ENCODE measurements at regions not wholly inside any gene's neighbourhood (a gene's known extent, or its start where the extent isn't known, plus 50 kb on each side); places are given as distances from the start of the nearest gene placed in this dataset.
A peak's percentile ranks its signal among the peaks of the same experiment; 100 is the strongest.

GRCh38 chr17:72244956-72245355 lies 124.1 kb downstream of the SOX9 start:
- no peak for ATAC-seq
- no peak for DNase-seq
- Mint-ChIP-seq H3K4me3 (no peak overlapping the region), H3K27me3 (peaks cover 0 to 18% (median 0%) of the 10 kb centered on the region in 5 donors), H3K9me3 (peaks cover 0 to 32% (median 17%) of the 10 kb centered on the region in 9 donors), H3K4me1 (peaks cover 0 to 2% (median 0%) of the 10 kb centered on the region in 4 donors), H3K27ac (no peak overlapping the region), H3K36me3 (peaks cover 0 to 6% (median 0%) of the 10 kb centered on the region in 3 donors)
- POLR2A ChIA-PET: no interaction called here

- DNase-seq: no peak
- POLR2A ChIA-PET: no interaction called here
- H3K9me3 Mint-ChIP-seq: peaks cover 0 to 17% (median 9%) of the 10 kb centered on the region in 9 donors
- peaks cover 0 to 1% (median 1%) of the 10 kb centered on the region in 3 donors for H3K36me3 Mint-ChIP-seq
- H3K27ac Mint-ChIP-seq: no peak overlapping the region
- no peaks in the 10 kb centered on the region for H3K4me1 Mint-ChIP-seq
- no peak overlapping the region for H3K4me3 Mint-ChIP-seq
- no peak for ATAC-seq
- peaks cover 0 to 5% (median 0%) of the 10 kb centered on the region in 5 donors for H3K27me3 Mint-ChIP-seq
Observed at GRCh38 chr17:72249441-72249840, 128.6 kb downstream of the SOX9 start.

- ATAC-seq: no peak
- Mint-ChIP-seq H3K36me3 (peaks cover 0 to 1% (median 0%) of the 10 kb centered on the region in 3 donors), H3K27ac (no peak overlapping the region), H3K4me3 (no peak overlapping the region), H3K9me3 (peaks cover 0 to 17% (median 9%) of the 10 kb centered on the region in 9 donors), H3K4me1 (no peaks in the 10 kb centered on the region), H3K27me3 (peaks cover 0 to 3% (median 0%) of the 10 kb centered on the region in 5 donors)
- POLR2A ChIA-PET: no interaction called here
- DNase-seq: no peak
Observed at GRCh38 chr17:72250206-72250605, 129.4 kb downstream of the SOX9 start.

GRCh38 chr17:72253597-72253996 lies 132.8 kb downstream of the SOX9 start:
- Mint-ChIP-seq H3K36me3 (peaks cover 0 to 1% (median 0%) of the 10 kb centered on the region in 3 donors), H3K9me3 (peaks cover 0 to 24% (median 9%) of the 10 kb centered on the region in 9 donors), H3K27ac (no peak overlapping the region), H3K4me1 (no peaks in the 10 kb centered on the region), H3K27me3 (peaks cover 0 to 2% (median 0%) of the 10 kb centered on the region in 5 donors), H3K4me3 (no peak overlapping the region)
- ATAC-seq (no peak), DNase-seq (no peak)
- POLR2A ChIA-PET: no interaction called here

- H3K27ac Mint-ChIP-seq: no peak overlapping the region
- peaks cover 0 to 1% (median 0%) of the 10 kb centered on the region in 3 donors for H3K36me3 Mint-ChIP-seq
- ATAC-seq (no peak), DNase-seq (no peak)
- POLR2A ChIA-PET: no interaction called here
- peaks cover 0 to 15% (median 0%) of the 10 kb centered on the region in 5 donors for H3K27me3 Mint-ChIP-seq
- H3K4me1 Mint-ChIP-seq: no peaks in the 10 kb centered on the region
- H3K4me3 Mint-ChIP-seq: no peak overlapping the region
- H3K9me3 Mint-ChIP-seq: peaks cover 0 to 26% (median 8%) of the 10 kb centered on the region in 9 donors
Observed at GRCh38 chr17:72254808-72255449, 134.1 kb downstream of the SOX9 start.

GRCh38 chr17:72255481-72255880 lies 134.7 kb downstream of the SOX9 start:
- ATAC-seq: no peak
- peaks cover 0 to 1% (median 0%) of the 10 kb centered on the region in 3 donors for H3K36me3 Mint-ChIP-seq

GRCh38 chr17:72258711-72259110 lies 137.9 kb downstream of the SOX9 start:
- Mint-ChIP-seq H3K27me3 (peaks cover 0 to 15% (median 0%) of the 10 kb centered on the region in 5 donors), H3K4me3 (no peak overlapping the region), H3K36me3 (peaks cover 0 to 1% (median 0%) of the 10 kb centered on the region in 3 donors), H3K27ac (no peak overlapping the region), H3K9me3 (peaks cover 2 to 38% (median 8%) of the 10 kb centered on the region in 9 donors), H3K4me1 (no peaks in the 10 kb centered on the region)
- POLR2A ChIA-PET: no interaction called here
- DNase-seq (no peak), ATAC-seq (no peak)

More at GRCh38 chr17:72255481-72255880, 134.7 kb downstream of the SOX9 start:
- peaks cover 0 to 15% (median 0%) of the 10 kb centered on the region in 5 donors for H3K27me3 Mint-ChIP-seq
- POLR2A ChIA-PET: no interaction called here
- DNase-seq: no peak
- peaks cover 0 to 30% (median 7%) of the 10 kb centered on the region in 9 donors for H3K9me3 Mint-ChIP-seq
- H3K4me3 Mint-ChIP-seq: no peak overlapping the region
- H3K27ac Mint-ChIP-seq: no peak overlapping the region
- no peaks in the 10 kb centered on the region for H3K4me1 Mint-ChIP-seq

- POLR2A ChIA-PET: no interaction called here
- ATAC-seq (no peak), DNase-seq (no peak)
- Mint-ChIP-seq H3K4me3 (no peak overlapping the region), H3K4me1 (no peaks in the 10 kb centered on the region), H3K27me3 (peaks cover 0 to 19% (median 0%) of the 10 kb centered on the region in 5 donors), H3K9me3 (peaks cover 0 to 38% (median 5%) of the 10 kb centered on the region in 9 donors), H3K27ac (no peak overlapping the region), H3K36me3 (no peaks in the 10 kb centered on the region)
Observed at GRCh38 chr17:72259922-72260321, 139.1 kb downstream of the SOX9 start.

GRCh38 chr17:72262766-72263165 lies 141.9 kb downstream of the SOX9 start:
- no peaks in the 10 kb centered on the region for H3K4me1 Mint-ChIP-seq
- POLR2A ChIA-PET: no interaction called here
- no peak for ATAC-seq

GRCh38 chr17:72264682-72265405 lies 144.0 kb downstream of the SOX9 start:
- no peaks in the 10 kb centered on the region for H3K4me1 Mint-ChIP-seq
- H3K27me3 Mint-ChIP-seq: peaks cover 0 to 37% (median 11%) of the 10 kb centered on the region in 5 donors
- H3K36me3 Mint-ChIP-seq: no peaks in the 10 kb centered on the region
- peaks cover 0 to 24% (median 4%) of the 10 kb centered on the region in 9 donors for H3K9me3 Mint-ChIP-seq
- ATAC-seq (no peak), DNase-seq (no peak)
- POLR2A ChIA-PET: no interaction called here
- no peak overlapping the region for H3K4me3 Mint-ChIP-seq
- H3K27ac Mint-ChIP-seq: no peak overlapping the region

More at GRCh38 chr17:72262766-72263165, 141.9 kb downstream of the SOX9 start:
- peaks cover 0 to 32% (median 5%) of the 10 kb centered on the region in 9 donors for H3K9me3 Mint-ChIP-seq
- no peak for DNase-seq
- H3K36me3 Mint-ChIP-seq: no peaks in the 10 kb centered on the region
- peaks cover 0 to 38% (median 11%) of the 10 kb centered on the region in 5 donors for H3K27me3 Mint-ChIP-seq
- H3K27ac Mint-ChIP-seq: no peak overlapping the region
- peak overlapping the region in 1 of 10 donors; percentile 32 for H3K4me3 Mint-ChIP-seq

GRCh38 chr17:72266112-72266775 lies 145.4 kb downstream of the SOX9 start:
- ATAC-seq (no peak), DNase-seq (no peak)
- Mint-ChIP-seq H3K36me3 (no peaks in the 10 kb centered on the region), H3K4me1 (no peaks in the 10 kb centered on the region), H3K9me3 (peaks cover 0 to 16% (median 4%) of the 10 kb centered on the region in 9 donors), H3K27me3 (peaks cover 0 to 36% (median 10%) of the 10 kb centered on the region in 5 donors), H3K27ac (no peak overlapping the region), H3K4me3 (no peak overlapping the region)
- POLR2A ChIA-PET: no interaction called here

GRCh38 chr17:72267601-72268000 lies 146.8 kb downstream of the SOX9 start:
- Mint-ChIP-seq H3K4me3 (no peak overlapping the region), H3K36me3 (no peaks in the 10 kb centered on the region), H3K9me3 (peaks cover 0 to 11% (median 0%) of the 10 kb centered on the region in 9 donors), H3K27ac (no peak overlapping the region), H3K4me1 (no peaks in the 10 kb centered on the region), H3K27me3 (peaks cover 0 to 36% (median 10%) of the 10 kb centered on the region in 5 donors)
- POLR2A ChIA-PET: no interaction called here
- DNase-seq (no peak), ATAC-seq (no peak)

GRCh38 chr17:72268431-72268830 lies 147.6 kb downstream of the SOX9 start:
- H3K27ac Mint-ChIP-seq: no peak overlapping the region
- no peak overlapping the region for H3K4me3 Mint-ChIP-seq
- POLR2A ChIA-PET: no interaction called here
- ATAC-seq: no peak
- no peaks in the 10 kb centered on the region for H3K36me3 Mint-ChIP-seq
- H3K4me1 Mint-ChIP-seq: peaks cover 0 to 1% (median 0%) of the 10 kb centered on the region in 4 donors
- DNase-seq: no peak
- peaks cover 0 to 11% (median 0%) of the 10 kb centered on the region in 9 donors for H3K9me3 Mint-ChIP-seq
- H3K27me3 Mint-ChIP-seq: peaks cover 0 to 36% (median 10%) of the 10 kb centered on the region in 5 donors

Measured in naive thymus-derived CD8-positive, alpha-beta T cell (primary cell).